Psoas muscle (tissue), 7 donors: ENCODE measurements at regions not wholly inside any gene's neighbourhood (a gene's known extent, or its start where the extent isn't known, plus 50 kb on each side); places are given as distances from the start of the nearest gene placed in this dataset.

Experiments used
- ATAC-seq, 4 donors: fragments of 200-7000 bp; cut with Tn5 transposase; one replicate each; pipeline ENCODE4 v1.9.1; 2020; ENCODE audit warnings: moderate library complexity in 3 of 4, mild to moderate bottlenecking in 2 of 4
- DNase-seq, 2 donors: peaks; one replicate each; pipeline ENCODE4 v3.0.0-alpha.2; 2020
- H3K27ac ChIP-seq: fragments of 200-600 bp; one replicate; pipeline ENCODE4 v1.8.0; 2022
- H3K27me3 ChIP-seq, 3 donors: fragments of 200-600 bp in 1 of 3; one replicate each; pipeline versions ENCODE4 v1.6.1 to v1.8.0; 2013 to 2022; ENCODE audit warnings: low read length in 2 of 3, mild to moderate bottlenecking in 2 of 3, moderate library complexity in 1 of 3; ENCODE audit not compliant: insufficient read depth in 3 of 3
- H3K36me3 ChIP-seq, 2 donors: fragments of 200-600 bp in 1 of 2; one replicate each; pipeline versions ENCODE4 v1.6.1 to v1.8.0; 2013 to 2022; ENCODE audit warnings: low read depth in 1 of 2, mild to moderate bottlenecking in 1 of 2, moderate library complexity in 1 of 2; ENCODE audit not compliant: insufficient read depth in 1 of 2
- H3K4me1 ChIP-seq: fragments of 200-600 bp; one replicate; pipeline ENCODE4 v1.8.0; 2022
- H3K4me3 ChIP-seq: fragments of 200-600 bp; one replicate; pipeline ENCODE4 v1.8.0; 2022; ENCODE audit warnings: mild to moderate bottlenecking
- H3K9me3 ChIP-seq: fragments of 200-600 bp; one replicate; pipeline ENCODE4 v1.8.0; 2022
- WGBS, 3 donors: extraction: QIAGEN DNeasy Blood & Tissue Kit; methylation state at CpG; one replicate each; pipeline versions ENCODE4 v1.1.6 to v1.1.7; 2013; 5-methylcytosine and 5-hydroxymethylcytosine counted together
- intact Hi-C, 2 donors: fragments of 100-400 bp; cut with DNase I; formaldehyde crosslinking; loops; one replicate each; pipeline versions ENCODE4 v1.11.0 to v1.14.2; 2022
- TF ChIP-seq, protein P1 (sequence below): fragments of 200-600 bp; IDR thresholded peaks from one replicate; pipeline ENCODE4 v1.8.0; 2022; ENCODE audit warnings: antibody characterized with exemption
- donor health status: healthy with polysubstance abuse.
- donor health status: DM: no; HTN: no; CAD: no; lungs with moderate emphysema.
- donor health status: Bipolar disorder and iron deficiency.
- donor health status: healthy.
- donor health status: DM: yes; HTN: yes; CAD: no.
- donor health status: DM: no; HTN: no; CAD: no.
- donor health status: DM: yes; HTN: yes; CAD: no.

DNA sequence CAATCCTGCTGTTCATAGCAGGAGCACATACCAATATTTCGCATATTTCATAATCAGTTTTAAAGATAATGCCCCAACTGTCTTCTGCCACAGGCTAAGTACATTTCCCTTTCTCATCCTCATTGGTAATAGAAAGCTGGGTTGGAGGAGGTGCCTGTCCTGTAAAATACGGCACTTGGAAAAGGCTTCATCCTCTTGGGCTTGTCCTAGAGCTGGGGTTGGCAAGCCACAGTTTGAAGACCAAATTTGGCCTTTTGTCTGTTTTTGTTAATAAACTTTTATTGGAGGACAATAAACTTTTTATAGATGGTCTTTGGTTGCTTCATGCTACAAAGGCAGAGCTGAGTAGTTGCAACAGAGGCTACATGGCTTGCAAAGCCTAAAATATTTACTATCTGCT is 997.8 kb upstream of the CDH18 start:
- DNase-seq: no peak
- Histone ChIP-seq H3K36me3 (no peaks in the 10 kb centered on the region), H3K9me3 (peaks cover 6% of the 10 kb centered on the region), H3K4me3 (no peak overlapping the region), H3K4me1 (no peaks in the 10 kb centered on the region), H3K27ac (no peak overlapping the region), H3K27me3 (no peaks in the 10 kb centered on the region)
- 58 to 62% (median 58%) methylated on average over 2 of the region's 2 CpGs for WGBS, 3 donors
- no peak for ATAC-seq
- TF ChIP-seq, protein P1, sequence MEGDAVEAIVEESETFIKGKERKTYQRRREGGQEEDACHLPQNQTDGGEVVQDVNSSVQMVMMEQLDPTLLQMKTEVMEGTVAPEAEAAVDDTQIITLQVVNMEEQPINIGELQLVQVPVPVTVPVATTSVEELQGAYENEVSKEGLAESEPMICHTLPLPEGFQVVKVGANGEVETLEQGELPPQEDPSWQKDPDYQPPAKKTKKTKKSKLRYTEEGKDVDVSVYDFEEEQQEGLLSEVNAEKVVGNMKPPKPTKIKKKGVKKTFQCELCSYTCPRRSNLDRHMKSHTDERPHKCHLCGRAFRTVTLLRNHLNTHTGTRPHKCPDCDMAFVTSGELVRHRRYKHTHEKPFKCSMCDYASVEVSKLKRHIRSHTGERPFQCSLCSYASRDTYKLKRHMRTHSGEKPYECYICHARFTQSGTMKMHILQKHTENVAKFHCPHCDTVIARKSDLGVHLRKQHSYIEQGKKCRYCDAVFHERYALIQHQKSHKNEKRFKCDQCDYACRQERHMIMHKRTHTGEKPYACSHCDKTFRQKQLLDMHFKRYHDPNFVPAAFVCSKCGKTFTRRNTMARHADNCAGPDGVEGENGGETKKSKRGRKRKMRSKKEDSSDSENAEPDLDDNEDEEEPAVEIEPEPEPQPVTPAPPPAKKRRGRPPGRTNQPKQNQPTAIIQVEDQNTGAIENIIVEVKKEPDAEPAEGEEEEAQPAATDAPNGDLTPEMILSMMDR: no peak
- intact Hi-C loops: no loop called here

DNA sequence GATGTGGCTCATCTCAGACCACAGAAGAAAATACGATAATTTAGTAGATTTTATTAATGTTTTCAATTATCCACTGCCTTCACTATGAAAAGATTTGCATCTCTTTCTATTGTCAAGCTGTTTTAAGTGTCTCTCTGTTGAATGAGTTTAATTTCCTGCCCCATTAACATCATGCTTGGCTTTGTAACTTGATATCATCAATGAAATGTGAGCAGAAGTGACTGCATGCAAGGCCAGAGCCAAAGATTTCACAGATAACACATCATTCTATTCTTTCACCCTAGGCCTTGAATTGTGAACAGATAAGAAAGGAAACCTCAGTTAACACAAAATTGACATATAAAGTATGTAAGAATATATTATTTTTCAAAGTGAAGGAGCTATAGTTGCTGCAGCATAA is 986.4 kb upstream of the CDH18 start:
- H3K36me3 ChIP-seq: no peaks in the 10 kb centered on the region
- DNase-seq (no peak), ATAC-seq (no peak)
- intact Hi-C loops: no loop called here
- TF ChIP-seq, protein P1: no peak
- H3K27me3 ChIP-seq: no peaks in the 10 kb centered on the region
- no peaks in the 10 kb centered on the region for H3K4me1 ChIP-seq
- H3K9me3 ChIP-seq: no peaks in the 10 kb centered on the region
- no peak overlapping the region for H3K27ac ChIP-seq
- no peak overlapping the region for H3K4me3 ChIP-seq
- 32 to 45% (median 33%) methylated on average over 1 of the region's 1 CpG for WGBS, 3 donors

DNA sequence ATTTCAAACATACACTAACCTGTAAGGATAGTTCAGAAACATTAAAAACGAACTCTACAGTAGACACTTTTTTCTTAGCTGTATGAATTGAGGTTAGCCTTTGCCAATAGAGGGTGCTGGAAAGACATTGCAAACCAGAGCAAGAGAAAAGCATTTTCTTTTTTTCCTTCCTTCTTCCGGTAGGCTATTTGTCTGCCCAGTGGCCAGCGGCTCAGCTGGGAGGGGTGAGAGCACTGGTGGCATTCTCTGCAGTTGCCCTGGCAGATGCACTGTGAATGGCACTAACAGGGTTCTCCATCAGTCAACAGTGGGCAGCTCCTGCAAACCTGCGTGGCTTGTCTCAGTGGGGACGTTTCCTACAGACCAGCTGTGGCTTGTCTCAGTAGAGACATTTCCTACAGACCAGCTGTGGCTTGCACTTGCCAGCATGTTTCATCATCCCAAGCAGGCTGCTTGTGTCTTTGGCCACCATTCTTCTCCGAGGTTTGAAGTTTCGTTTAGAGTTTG is 984.5 kb upstream of the CDH18 start:
- DNase-seq: peak; percentile 27 to 74
- H3K27ac ChIP-seq: no peak overlapping the region
- intact Hi-C loops: no loop called here
- no peaks in the 10 kb centered on the region for H3K4me1 ChIP-seq
- ATAC-seq: peak; percentile 62 to 85 (median 72)
- 16 to 17% (median 16%) methylated on average over 7 of the region's 7 CpGs for WGBS, 3 donors
- H3K27me3 ChIP-seq: no peaks in the 10 kb centered on the region
- H3K36me3 ChIP-seq: no peaks in the 10 kb centered on the region
- TF ChIP-seq, protein P1: no peak
- peaks cover 5% of the 10 kb centered on the region for H3K9me3 ChIP-seq
- peak overlapping the region; percentile 41 for H3K4me3 ChIP-seq

DNA sequence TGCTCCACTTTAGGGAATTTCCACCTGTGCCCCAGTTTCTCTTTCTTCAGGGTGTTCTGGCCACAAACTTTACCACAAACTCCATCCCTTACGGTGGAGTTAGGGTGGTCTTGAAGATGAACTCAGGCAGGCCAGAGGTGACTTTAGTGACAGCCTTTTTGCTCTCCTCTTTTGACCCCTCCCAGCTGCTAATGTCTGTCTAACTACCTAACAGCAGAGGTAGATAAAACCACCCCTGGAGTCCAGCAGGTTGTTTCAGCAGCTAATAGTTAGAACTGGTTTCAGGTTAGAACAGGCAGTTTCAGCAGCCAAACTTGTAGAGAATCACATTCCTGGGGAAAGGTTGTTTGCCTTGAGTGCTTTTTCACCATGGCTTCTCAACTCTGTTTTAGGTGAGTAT is 971.3 kb upstream of the CDH18 start:
- H3K27me3 ChIP-seq: no peaks in the 10 kb centered on the region
- no peaks in the 10 kb centered on the region for H3K4me1 ChIP-seq
- DNase-seq (no peak), ATAC-seq (no peak)
- TF ChIP-seq, protein P1: no peak
- intact Hi-C loops: no loop called here
- H3K4me3 ChIP-seq: no peak overlapping the region
- 71 to 91% (median 78%) methylated on average over 1 of the region's 1 CpG for WGBS, 3 donors
- no peak overlapping the region for H3K27ac ChIP-seq
- no peaks in the 10 kb centered on the region for H3K9me3 ChIP-seq
- no peaks in the 10 kb centered on the region for H3K36me3 ChIP-seq

DNA sequence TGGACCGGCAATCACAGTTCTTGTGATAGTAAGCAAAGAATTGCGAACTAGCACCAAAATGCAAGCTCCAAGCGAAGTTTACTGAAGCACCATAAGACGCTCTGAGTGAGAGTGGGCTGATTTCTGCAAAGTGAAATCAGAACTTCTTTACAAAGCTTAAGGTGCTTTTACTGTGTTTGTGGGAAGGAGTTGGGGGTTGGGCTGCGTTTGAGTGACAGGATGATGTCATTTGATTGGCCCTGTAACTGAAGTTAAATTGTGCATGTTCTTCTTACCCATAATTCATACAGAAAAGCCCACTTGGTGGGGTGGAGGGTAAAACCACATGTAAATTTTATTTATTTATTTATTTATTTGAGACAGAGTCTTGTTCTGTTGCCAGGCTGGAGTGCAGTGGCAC is 970.6 kb upstream of the CDH18 start:
- TF ChIP-seq, protein P1: no peak
- H3K4me1 ChIP-seq: no peaks in the 10 kb centered on the region
- no peak overlapping the region for H3K4me3 ChIP-seq

More for the DNA sequence above, 970.6 kb upstream of the CDH18 start:
- 86 to 92% (median 87%) methylated on average over 5 of the region's 5 CpGs for WGBS, 3 donors
- intact Hi-C loops: no loop called here
- Histone ChIP-seq H3K9me3 (no peaks in the 10 kb centered on the region), H3K27ac (no peak overlapping the region), H3K36me3 (no peaks in the 10 kb centered on the region), H3K27me3 (no peaks in the 10 kb centered on the region)
- DNase-seq (no peak), ATAC-seq (no peak)
